Gastroesophageal sphincter (tissue), 3 donors: ENCODE measurements at regions not wholly inside any gene's neighbourhood (a gene's known extent, or its start where the extent isn't known, plus 50 kb on each side); places are given as distances from the start of the nearest gene placed in this dataset.

Experiments used
- CTCF ChIP-seq, 4 experiments: fragments of 200-600 bp in 2 of 4; fragments of 450-650 bp in 2 of 4; sonication (generic) in 1 of 4; IDR thresholded peaks; one replicate each; pipeline ENCODE4 v1.5.1; 2017 to 2019; ENCODE audit warnings: antibody characterized with exemption in 4 of 4, mild to moderate bottlenecking in 2 of 4, moderate library complexity in 2 of 4
- EP300 ChIP-seq: sonication (generic); formaldehyde crosslinking; IDR thresholded peaks from one replicate; pipeline ENCODE4 v1.6.1; 2017; ENCODE audit warnings: antibody characterized with exemption, mild to moderate bottlenecking
- POLR2A ChIP-seq, 2 donors: fragments of 450-650 bp; IDR thresholded peaks; one replicate each; pipeline ENCODE4 v1.6.1; 2017; ENCODE audit warnings: antibody characterized with exemption in 2 of 2, mild to moderate bottlenecking in 2 of 2, moderate library complexity in 1 of 2
- POLR2AphosphoS5 ChIP-seq: sonication (generic); formaldehyde crosslinking; IDR thresholded peaks from one replicate; pipeline ENCODE4 v1.6.1; 2017; ENCODE audit warnings: antibody characterized with exemption

- TF ChIP-seq POLR2A (IDR thresholded peaks at IDR 0.05) (no peak), CTCF (IDR thresholded peaks at IDR 0.05) (no peak), EP300 (no peak), POLR2AphosphoS5 (no peak)
Observed at GRCh38 chr4:96845819-96846218, 1005.9 kb downstream of the PDHA2 start.
